ENCODE measurements at regions not wholly inside any gene's neighbourhood (a gene's known extent, or its start where the extent isn't known, plus 50 kb on each side); places are given as distances from the start of the nearest gene placed in this dataset.
"Not testable (repeated sequence)": the region's sequence is repeated elsewhere in the genome, so short reads cannot be mapped to it uniquely, and the experiment has no call there.

- DNase-seq (ENCODE audit: low spot score): no peak
Measured at GRCh38 chr20:23151008-23151703, 65.0 kb upstream of the CD93 start.

- no peak for DNase-seq (ENCODE audit: low spot score)
Measured at GRCh38 chr20:23150304-23151007, 64.3 kb upstream of the CD93 start.

GRCh38 chr20:23149623-23150279 lies 63.6 kb upstream of the CD93 start:
- no peak for DNase-seq (ENCODE audit: low spot score)

- DNase-seq (ENCODE audit: low spot score): no peak
Measured at GRCh38 chr20:23148731-23149570, 62.8 kb upstream of the CD93 start.

GRCh38 chr20:23147964-23148730 lies 62.0 kb upstream of the CD93 start:
- peak; percentile 73 for DNase-seq (ENCODE audit: low spot score)

- DNase-seq (ENCODE audit: low spot score): no peak
Measured at GRCh38 chr20:23147647-23147963, 61.5 kb upstream of the CD93 start.

GRCh38 chr20:23146857-23147637 lies 60.9 kb upstream of the CD93 start:
- no peak for DNase-seq (ENCODE audit: low spot score)

GRCh38 chr20:23146181-23146580 lies 60.1 kb upstream of the CD93 start:
- DNase-seq (ENCODE audit: low spot score): no peak

GRCh38 chr20:23145281-23145700 lies 59.2 kb upstream of the CD93 start:
- no peak for DNase-seq (ENCODE audit: low spot score)

- no peak for DNase-seq (ENCODE audit: low spot score)
Measured at GRCh38 chr20:23144856-23145255, 58.7 kb upstream of the CD93 start.

GRCh38 chr20:23143986-23144690 lies 58.0 kb upstream of the CD93 start:
- DNase-seq (ENCODE audit: low spot score): no peak

- peak; percentile 92 for DNase-seq (ENCODE audit: low spot score)
Measured at GRCh38 chr20:23143098-23143497, 57.0 kb upstream of the CD93 start.

GRCh38 chr20:23142162-23143050 lies 56.3 kb upstream of the CD93 start:
- DNase-seq (ENCODE audit: low spot score): no peak

- no peak for DNase-seq (ENCODE audit: low spot score)
Measured at GRCh38 chr20:23141450-23142161, 55.5 kb upstream of the CD93 start.

GRCh38 chr20:23140991-23141390 lies 54.9 kb upstream of the CD93 start:
- no peak for DNase-seq (ENCODE audit: low spot score)

GRCh38 chr20:23139984-23140383 lies 53.9 kb upstream of the CD93 start:
- DNase-seq (ENCODE audit: low spot score): not testable (repeated sequence)

- no peak for DNase-seq (ENCODE audit: low spot score)
Measured at GRCh38 chr20:23139524-23139923, 53.4 kb upstream of the CD93 start.

- DNase-seq (ENCODE audit: low spot score): no peak
Measured at GRCh38 chr20:23138682-23139081, 52.6 kb upstream of the CD93 start.

- DNase-seq (ENCODE audit: low spot score): no peak
Measured at GRCh38 chr20:23138226-23138625, 52.1 kb upstream of the CD93 start.
